ENCODE measurements at regions not wholly inside any gene's neighbourhood (a gene's known extent, or its start where the extent isn't known, plus 50 kb on each side); places are given as distances from the start of the nearest gene placed in this dataset.

GRCh38 chr4:123826896-123827295 is 430.3 kb downstream of the SPRY1 start:
- TF ChIP-seq CTCF (IDR thresholded peaks at IDR 0.05) (no peak), POLR2A (IDR thresholded peaks at IDR 0.05) (no peak)

Measured in suprapubic skin (tissue), 3 donors.